Upper lobe of left lung (tissue), 4 donors: ENCODE measurements at regions not wholly inside any gene's neighbourhood (a gene's known extent, or its start where the extent isn't known, plus 50 kb on each side); places are given as distances from the start of the nearest gene placed in this dataset.

Experiments
- EP300 ChIP-seq, 4 donors: sonication (generic); formaldehyde crosslinking; IDR thresholded peaks; one replicate each; pipeline ENCODE4 v1.5.1; 2017; ENCODE audit warnings: antibody characterized with exemption in 4 of 4, control low read depth in 2 of 4
- POLR2A ChIP-seq, 4 donors: fragments of 450-650 bp; IDR thresholded peaks; one replicate each; pipeline ENCODE4 v1.5.1; 2016 to 2017; ENCODE audit warnings: antibody characterized with exemption in 4 of 4, mild to moderate bottlenecking in 2 of 4
- POLR2AphosphoS5 ChIP-seq, 2 donors: sonication (generic); formaldehyde crosslinking; IDR thresholded peaks; one replicate each; pipeline ENCODE4 v1.5.1; 2017; ENCODE audit warnings: antibody characterized with exemption in 2 of 2
- TF ChIP-seq, protein P1 (sequence below), 6 experiments: fragments of 450-650 bp in 4 of 6; fragments of 200-600 bp in 2 of 6; sonication (generic) in 2 of 6; IDR thresholded peaks; one replicate each; pipeline ENCODE4 v1.5.1; 2016 to 2019; ENCODE audit warnings: antibody characterized with exemption in 6 of 6

DNA sequence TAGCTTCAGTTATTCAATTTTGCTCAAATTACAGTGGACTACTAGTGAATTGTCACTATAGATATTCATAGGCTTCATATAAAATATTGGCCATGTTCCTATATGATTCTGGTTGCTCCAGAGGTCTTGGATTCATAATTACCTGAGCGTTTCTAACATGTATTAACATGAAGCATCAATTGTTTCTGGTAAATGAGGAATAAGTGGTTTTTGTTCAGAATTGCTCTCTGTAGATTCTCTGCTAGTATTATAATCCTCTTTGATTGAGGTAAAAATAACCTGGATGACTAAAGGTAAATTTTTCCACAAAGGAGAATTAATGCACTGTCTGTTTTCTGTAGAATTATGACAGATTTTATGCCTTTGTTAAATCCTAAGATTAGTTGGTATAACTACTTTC, 258.1 kb upstream of the CNTN6 start:
- TF ChIP-seq, protein P1, sequence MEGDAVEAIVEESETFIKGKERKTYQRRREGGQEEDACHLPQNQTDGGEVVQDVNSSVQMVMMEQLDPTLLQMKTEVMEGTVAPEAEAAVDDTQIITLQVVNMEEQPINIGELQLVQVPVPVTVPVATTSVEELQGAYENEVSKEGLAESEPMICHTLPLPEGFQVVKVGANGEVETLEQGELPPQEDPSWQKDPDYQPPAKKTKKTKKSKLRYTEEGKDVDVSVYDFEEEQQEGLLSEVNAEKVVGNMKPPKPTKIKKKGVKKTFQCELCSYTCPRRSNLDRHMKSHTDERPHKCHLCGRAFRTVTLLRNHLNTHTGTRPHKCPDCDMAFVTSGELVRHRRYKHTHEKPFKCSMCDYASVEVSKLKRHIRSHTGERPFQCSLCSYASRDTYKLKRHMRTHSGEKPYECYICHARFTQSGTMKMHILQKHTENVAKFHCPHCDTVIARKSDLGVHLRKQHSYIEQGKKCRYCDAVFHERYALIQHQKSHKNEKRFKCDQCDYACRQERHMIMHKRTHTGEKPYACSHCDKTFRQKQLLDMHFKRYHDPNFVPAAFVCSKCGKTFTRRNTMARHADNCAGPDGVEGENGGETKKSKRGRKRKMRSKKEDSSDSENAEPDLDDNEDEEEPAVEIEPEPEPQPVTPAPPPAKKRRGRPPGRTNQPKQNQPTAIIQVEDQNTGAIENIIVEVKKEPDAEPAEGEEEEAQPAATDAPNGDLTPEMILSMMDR (IDR thresholded peaks at IDR 0.05), result no peak
- TF ChIP-seq EP300 (IDR thresholded peaks at IDR 0.05) (no peak), POLR2A (IDR thresholded peaks at IDR 0.05) (no peak), POLR2AphosphoS5 (IDR thresholded peaks at IDR 0.05) (no peak)
